D341Med (cell line): ENCODE measurements at regions not wholly inside any gene's neighbourhood (a gene's known extent, or its start where the extent isn't known, plus 50 kb on each side); places are given as distances from the start of the nearest gene placed in this dataset.

Experiments used
- DNase-seq: peaks from one replicate; pipeline ENCODE4 v3.0.0; 2012; ENCODE audit warnings: low spot score

DNA sequence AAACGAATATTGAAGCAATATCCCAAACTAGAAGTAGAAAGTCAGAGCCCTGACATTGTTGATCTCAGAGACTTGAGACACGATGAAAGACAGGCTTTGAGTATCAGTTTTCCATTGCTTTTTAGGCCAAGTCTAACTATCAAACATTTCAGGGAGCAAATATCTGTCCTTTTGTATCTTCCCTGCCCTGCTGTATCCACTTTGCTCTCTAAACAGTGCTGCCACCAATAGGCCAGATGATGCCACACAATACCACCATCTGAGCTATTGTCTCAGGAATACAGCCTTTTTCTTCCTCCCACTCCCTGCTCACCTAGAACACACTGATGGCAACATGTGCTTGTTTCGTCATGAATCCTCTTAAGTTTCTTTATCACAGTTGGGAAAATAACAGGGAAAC, 62.6 kb upstream of the SPAG17 start:
- peak; percentile 35 for DNase-seq

DNA sequence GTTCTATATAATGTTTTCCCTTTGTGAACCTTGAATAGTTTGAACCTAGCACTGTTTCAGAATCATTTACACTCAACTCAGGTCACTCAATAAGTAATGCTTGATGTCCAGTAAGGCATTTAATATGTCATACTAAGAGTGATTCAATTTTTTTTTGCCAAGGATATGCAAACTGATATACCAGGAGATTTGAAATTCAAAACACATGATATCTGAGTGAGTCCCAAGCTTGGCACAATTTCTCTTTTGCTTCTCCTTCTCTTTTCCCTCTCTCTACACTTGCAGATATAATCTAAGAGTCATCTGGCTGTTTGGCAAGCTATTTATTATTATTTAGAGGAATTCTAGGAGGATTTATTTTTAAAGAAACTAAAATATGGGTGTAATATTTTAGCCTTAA, 61.6 kb upstream of the SPAG17 start:
- DNase-seq = no peak

DNA sequence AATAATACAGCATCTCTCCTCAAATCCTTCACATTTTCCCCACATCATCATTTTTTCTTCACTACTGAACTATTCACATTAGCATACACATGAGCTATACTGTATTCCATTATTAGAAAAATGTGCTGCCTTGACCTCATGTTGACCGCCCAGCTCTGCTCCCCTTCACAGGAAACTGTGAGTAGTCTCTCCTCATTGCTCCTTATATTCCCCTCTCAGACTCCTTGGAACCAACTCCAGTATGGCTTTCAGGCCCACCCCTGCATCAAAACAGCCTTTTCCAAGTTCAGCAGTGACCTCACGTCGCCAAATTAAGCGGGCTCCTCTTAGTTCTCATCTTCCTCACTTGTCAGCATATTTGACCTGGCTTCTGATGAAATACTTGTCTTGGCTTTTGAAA, 59.2 kb upstream of the SPAG17 start:
- no peak for DNase-seq

DNA sequence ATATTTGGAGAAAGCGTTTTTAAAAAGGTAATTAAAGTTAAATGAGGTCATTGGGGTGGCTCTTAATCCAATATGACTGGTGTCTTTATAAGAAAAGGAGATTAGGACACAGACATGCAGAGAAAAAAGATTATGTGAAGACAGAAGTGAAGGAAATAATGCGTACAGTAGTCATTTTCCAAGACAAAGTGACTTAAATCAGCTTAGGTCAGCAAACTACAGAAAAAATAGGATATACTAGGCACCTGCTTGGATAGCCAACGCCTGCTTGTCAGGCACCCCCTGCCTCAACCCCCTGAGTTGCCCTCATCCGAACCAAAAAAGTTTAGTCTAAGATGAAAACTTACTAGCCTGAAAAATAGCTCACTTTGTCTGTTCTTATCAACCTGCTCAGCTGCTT, 58.2 kb upstream of the SPAG17 start:
- no peak for DNase-seq
